H1 (cell line): ENCODE measurements at regions not wholly inside any gene's neighbourhood (a gene's known extent, or its start where the extent isn't known, plus 50 kb on each side); places are given as distances from the start of the nearest gene placed in this dataset.

Source experiments
- CTCF ChIA-PET: fragments of 300-600 bp; sonication (Branson Sonifier 250); formaldehyde crosslinking; loops from one replicate; lab custom pipeline; 2021; ENCODE audit not compliant: partially characterized antibody; lab: Charles Lee
- POLR2A ChIA-PET: fragments of 300-600 bp; sonication (Branson Sonifier 250); formaldehyde crosslinking; loops from one replicate; lab custom pipeline; 2021; ENCODE audit warnings: inconsistent platforms; ENCODE audit not compliant: partially characterized antibody; lab: Charles Lee
- DNase-seq, 2 experiments: peaks; one replicate each; pipeline versions ENCODE4 v3.0.0 to v3.0.0-alpha.2; 2010 to 2022; ENCODE audit warnings: low spot score in 2 of 2, low read depth in 1 of 2, mixed read lengths in 1 of 2
- FAIRE-seq: peaks from 2 replicates; lab custom pipeline; 2011; peaks lifted over from hg19 to GRCh38; lab: Jason Lieb, UNC
- H2AFZ ChIP-seq: 2 replicates; pipeline ENCODE4 v1.8.1; 2012; ENCODE audit warnings: low read length, inconsistent platforms
- H2AK5ac ChIP-seq: 2 replicates; pipeline ENCODE4 v1.6.1; 2013; ENCODE audit warnings: low read depth, low read length
- H2BK120ac ChIP-seq: replicated peaks from 2 replicates; pipeline ENCODE3; 2013; ENCODE audit warnings: low read depth, low read length, inconsistent platforms
- H2BK12ac ChIP-seq: 2 replicates; pipeline ENCODE4 v1.6.1; 2013; ENCODE audit warnings: low read depth, low read length
- H2BK15ac ChIP-seq: 2 replicates; pipeline ENCODE4 v1.6.1; 2013; ENCODE audit warnings: low read length
- H2BK20ac ChIP-seq: 2 replicates; pipeline ENCODE4 v1.6.1; 2013; ENCODE audit warnings: low read length
- H2BK5ac ChIP-seq: 2 replicates; pipeline ENCODE4 v1.6.1; 2013; ENCODE audit warnings: low read depth, low read length
- H3K14ac ChIP-seq: 2 replicates; pipeline ENCODE4 v1.6.1; 2013; ENCODE audit warnings: inconsistent platforms; ENCODE audit not compliant: insufficient read length
- H3K18ac ChIP-seq: 2 replicates; pipeline ENCODE4 v1.6.1; 2013; ENCODE audit warnings: low read length; ENCODE audit errors: extremely low read depth
- H3K23ac ChIP-seq: 2 replicates; pipeline ENCODE4 v1.6.1; 2013; ENCODE audit warnings: inconsistent platforms; ENCODE audit not compliant: insufficient read length
- H3K23me2 ChIP-seq: 2 replicates; pipeline ENCODE4 v1.6.1; 2013; ENCODE audit warnings: low read depth, low read length
- H3K27ac ChIP-seq: 2 replicates; pipeline ENCODE4 v1.6.1; 2011; ENCODE audit warnings: low read depth, low read length, inconsistent platforms
- H3K27me3 ChIP-seq, 4 experiments: replicated peaks in 1 of 4; 1 replicate in 1 of 4; 2 replicates in 3 of 4; pipeline versions ENCODE4 v1.6.1 to v1.8.1; 2011 to 2013; ENCODE audit warnings: low read length in 3 of 4, mild to moderate bottlenecking in 3 of 4, inconsistent platforms in 2 of 4, mixed read lengths in 2 of 4, moderate library complexity in 1 of 4; ENCODE audit not compliant: control insufficient read depth in 3 of 4, insufficient read depth in 3 of 4; ENCODE audit errors: extremely low read depth in 1 of 4
- H3K36me3 ChIP-seq, 4 experiments: 2 replicates each; pipeline versions ENCODE4 v1.6.1 to v1.8.1; 2011 to 2013; ENCODE audit warnings: mild to moderate bottlenecking in 4 of 4, low read length in 3 of 4, moderate library complexity in 2 of 4, control low read depth in 1 of 4, inconsistent platforms in 1 of 4; ENCODE audit not compliant: insufficient read depth in 4 of 4, control insufficient read depth in 2 of 4
- H3K4ac ChIP-seq: replicated peaks from 2 replicates; pipeline ENCODE3; 2013; ENCODE audit warnings: low read length, low read depth, mixed read lengths, inconsistent platforms; ENCODE audit not compliant: insufficient read length
- H3K4me1 ChIP-seq, 4 experiments: replicated peaks in 1 of 4; 1 replicate in 1 of 4; 2 replicates in 3 of 4; pipeline versions ENCODE4 v1.6.1 to v1.8.1; 2011 to 2013; ENCODE audit warnings: low read length in 3 of 4, inconsistent platforms in 2 of 4, mixed read lengths in 1 of 4; ENCODE audit not compliant: insufficient read depth in 4 of 4, control insufficient read depth in 3 of 4
- H3K4me2 ChIP-seq, 2 experiments: 2 replicates each; pipeline versions ENCODE4 v1.6.1 to v1.8.1; 2011 to 2013; ENCODE audit warnings: low read depth in 2 of 2, low read length in 2 of 2, control low read depth in 1 of 2, inconsistent platforms in 1 of 2, mild to moderate bottlenecking in 1 of 2; ENCODE audit not compliant: insufficient read depth in 1 of 2
- H3K4me3 ChIP-seq, 4 experiments: fragments of 200-600, 300-600 bp in 1 of 4; sonication (generic), shearing (Covaris generic), sonication (Bioruptor Twin) in 1 of 4; 2 replicates each; pipeline versions ENCODE4 v1.5.1 to v1.8.1; 2011 to 2016; ENCODE audit warnings: low read length in 4 of 4, low read depth in 3 of 4, control low read depth in 2 of 4, inconsistent platforms in 2 of 4, mild to moderate bottlenecking in 2 of 4, mixed read lengths in 1 of 4, moderate library complexity in 1 of 4; ENCODE audit not compliant: insufficient read depth in 2 of 4; ENCODE audit errors: extremely low read depth in 1 of 4
- H3K56ac ChIP-seq: replicated peaks from 2 replicates; pipeline ENCODE3; 2013; ENCODE audit warnings: low read depth, mild to moderate bottlenecking, mixed read lengths, low read length, inconsistent platforms; ENCODE audit not compliant: insufficient read length
- H3K79me1 ChIP-seq: 2 replicates; pipeline ENCODE4 v1.6.1; 2013; ENCODE audit warnings: low read depth, low read length, control low read depth
- H3K79me2 ChIP-seq, 2 experiments: 2 replicates each; pipeline versions ENCODE4 v1.6.1 to v1.8.1; 2012 to 2013; ENCODE audit warnings: low read length in 2 of 2, mild to moderate bottlenecking in 2 of 2, inconsistent platforms in 1 of 2; ENCODE audit not compliant: insufficient read depth in 2 of 2, control insufficient read depth in 1 of 2
- H3K9ac ChIP-seq, 4 experiments: replicated peaks in 1 of 4; 1 replicate in 1 of 4; 2 replicates in 3 of 4; pipeline versions ENCODE4 v1.6.1 to v1.8.1; 2011 to 2013; ENCODE audit warnings: low read depth in 3 of 4, low read length in 3 of 4, control low read depth in 2 of 4, mild to moderate bottlenecking in 2 of 4, moderate library complexity in 2 of 4, inconsistent platforms in 1 of 4; ENCODE audit errors: extremely low read depth in 1 of 4
- H3K9me3 ChIP-seq, 2 experiments: 2 replicates each; pipeline versions ENCODE4 v1.6.1 to v1.8.1; 2012 to 2013; ENCODE audit warnings: mild to moderate bottlenecking in 2 of 2, moderate library complexity in 2 of 2, control low read depth in 1 of 2, inconsistent platforms in 1 of 2, low read depth in 1 of 2, low read length in 1 of 2, mixed read lengths in 1 of 2; ENCODE audit not compliant: insufficient read depth in 2 of 2
- H4K20me1 ChIP-seq, 2 experiments: replicated peaks in 1 of 2; 2 replicates each; pipeline versions ENCODE3 to v1.8.1; 2011 to 2013; ENCODE audit warnings: inconsistent platforms in 2 of 2, low read length in 2 of 2, mild to moderate bottlenecking in 1 of 2; ENCODE audit not compliant: insufficient read depth in 2 of 2, control insufficient read depth in 1 of 2
- H4K5ac ChIP-seq: 2 replicates; pipeline ENCODE4 v1.6.1; 2013; ENCODE audit warnings: low read length, low read depth, mixed read lengths, inconsistent platforms; ENCODE audit not compliant: insufficient read length
- H4K8ac ChIP-seq: 2 replicates; pipeline ENCODE4 v1.8.0; 2013; ENCODE audit warnings: mild to moderate bottlenecking, moderate library complexity, low read length, inconsistent platforms; ENCODE audit not compliant: insufficient read depth; ENCODE audit errors: extremely low read depth
- H4K91ac ChIP-seq: replicated peaks from 2 replicates; pipeline ENCODE3; 2013; ENCODE audit warnings: low read length, mixed read lengths, inconsistent platforms; ENCODE audit not compliant: insufficient read length
- CBX5 ChIP-seq: fragments of 300-800, 300-1000 bp; sonication (generic); IDR thresholded peaks from 2 replicates; pipeline ENCODE4 v1.7.1; 2016; ENCODE audit warnings: antibody characterized with exemption, low read length, low read depth
- CBX8 ChIP-seq: fragments of 300-800, 300-1000 bp; sonication (generic); IDR thresholded peaks from 2 replicates; pipeline ENCODE4 v1.7.1; 2016; ENCODE audit warnings: low read depth, low read length, borderline replicate concordance
- CHD2 ChIP-seq: IDR thresholded peaks from 2 replicates; pipeline ENCODE4 v1.6.1; 2012; ENCODE audit warnings: low read length, improper control_type of control experiment
- EZH2 ChIP-seq: fragments of 200-600 bp; sonication (generic); IDR thresholded peaks from 2 replicates; pipeline ENCODE4 v1.7.1; 2012; ENCODE audit warnings: low read depth, mild to moderate bottlenecking, moderate library complexity, low read length, inconsistent platforms; ENCODE audit not compliant: severe bottlenecking
- GABPA ChIP-seq: IDR thresholded peaks from 2 replicates; pipeline ENCODE4 v1.6.1; 2011; ENCODE audit warnings: mild to moderate bottlenecking, low read length, moderate library complexity, borderline replicate concordance; ENCODE audit not compliant: insufficient read depth
- GTF2F1 ChIP-seq: IDR thresholded peaks from 2 replicates; pipeline ENCODE4 v1.6.1; 2012; ENCODE audit warnings: low read depth, low read length, improper control_type of control experiment, borderline replicate concordance
- HDAC2 ChIP-seq, 2 experiments: fragments of 300-600 bp in 1 of 2; sonication (generic) in 1 of 2; IDR thresholded peaks; 2 replicates each; pipeline ENCODE4 v1.6.1; 2011 to 2012; ENCODE audit warnings: low read depth in 2 of 2, low read length in 2 of 2, mild to moderate bottlenecking in 2 of 2, moderate library complexity in 2 of 2, borderline replicate concordance in 1 of 2, inconsistent platforms in 1 of 2
- MAFK ChIP-seq: IDR thresholded peaks from 2 replicates; pipeline ENCODE4 v1.6.1; 2012; ENCODE audit warnings: low read depth, mild to moderate bottlenecking, improper control_type of control experiment, low read length
- NRF1 ChIP-seq: IDR thresholded peaks from 2 replicates; pipeline ENCODE4 v1.6.1; 2011; ENCODE audit warnings: mild to moderate bottlenecking, low read depth, low read length, improper control_type of control experiment
- SAP30 ChIP-seq: fragments of 300-600 bp; sonication (generic); IDR thresholded peaks from 2 replicates; pipeline ENCODE4 v1.7.1; 2012; ENCODE audit warnings: low read length, moderate library complexity, mild to moderate bottlenecking, inconsistent platforms; ENCODE audit not compliant: insufficient read depth, insufficient replicate concordance
- SIRT6 ChIP-seq: IDR thresholded peaks from one replicate; pipeline ENCODE4 v1.7.1; 2012; ENCODE audit warnings: low read length, inconsistent platforms
- SIX5 ChIP-seq: IDR thresholded peaks from 2 replicates; pipeline ENCODE4 v1.6.1; 2011; ENCODE audit warnings: mild to moderate bottlenecking, low read depth, low read length
- SUZ12 ChIP-seq: fragments of 200-600 bp; sonication (generic); IDR thresholded peaks from 2 replicates; pipeline ENCODE4 v1.6.1; 2012; ENCODE audit warnings: mild to moderate bottlenecking, inconsistent platforms, low read length, moderate library complexity, mixed read lengths
- TEAD4 ChIP-seq: IDR thresholded peaks from 2 replicates; pipeline ENCODE4 v1.6.1; 2012; ENCODE audit warnings: low read depth, low read length, inconsistent platforms, mixed read lengths
- WGBS, 2 experiments: shearing (Covaris generic) in 1 of 2; methylation state at CpG; one replicate each; pipeline versions ENCODE4 v1.1.6 to v1.1.7; 2013 to 2015; ENCODE audit warnings: low lambda C conversion rate in 2 of 2, mixed read lengths in 2 of 2, inconsistent platforms in 1 of 2, low coverage in 1 of 2, missing lambda C conversion rate in 1 of 2; ENCODE audit not compliant: insufficient replicate concordance in 2 of 2, insufficient coverage in 1 of 2, insufficient read length in 1 of 2; ENCODE audit errors: extremely low coverage in 1 of 2, missing lambda C conversion rate in 1 of 2; 5-methylcytosine and 5-hydroxymethylcytosine counted together
- TF ChIP-seq, protein P1 (sequence below): IDR thresholded peaks from 2 replicates; pipeline ENCODE4 v1.6.1; 2012; ENCODE audit warnings: inconsistent platforms

DNA sequence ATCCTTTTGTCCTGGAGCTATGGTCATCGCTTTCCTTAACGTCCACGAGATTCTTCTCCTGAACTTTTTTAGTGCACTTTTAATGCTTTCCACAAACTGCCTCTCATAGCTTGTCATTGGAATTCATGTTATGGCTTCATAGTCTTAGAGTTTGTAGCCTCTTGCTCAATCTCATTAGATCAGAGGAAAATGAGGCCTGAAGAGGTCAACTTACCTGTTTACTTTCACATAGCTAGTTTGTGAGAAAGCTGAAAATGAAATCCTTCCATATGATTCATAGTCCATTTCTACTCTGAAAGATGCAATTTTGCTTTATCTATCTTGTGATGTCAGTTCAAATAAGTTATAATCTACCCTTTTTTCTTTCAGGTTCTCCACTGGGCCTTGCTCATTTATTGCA, 1747.2 kb upstream of the RAG2 start:
- Histone ChIP-seq H3K79me2 (no peaks in the 10 kb centered on the region), H4K20me1 (no peaks in the 10 kb centered on the region), H3K27ac (no peak overlapping the region), H3K79me1 (no peaks in the 10 kb centered on the region), H3K9me3 (peaks cover 0 to 8% of the 10 kb centered on the region in 2 experiments; a peak in 3 of 4 replicates), H3K56ac (no peak overlapping the region), H2BK12ac (no peak overlapping the region), H3K4ac (peak overlapping the region; percentile 59), H3K9ac (no peak overlapping the region), H3K27me3 (no peaks in the 10 kb centered on the region), H3K4me1 (no peaks in the 10 kb centered on the region), H3K23me2 (no peaks in the 10 kb centered on the region), H3K4me3 (no peak overlapping the region), H4K91ac (no peak overlapping the region), H2AK5ac (no peak overlapping the region), H2AFZ (no peak overlapping the region), H2BK5ac (no peak overlapping the region), H3K36me3 (no peaks in the 10 kb centered on the region), H2BK120ac (no peak overlapping the region), H2BK20ac (no peak overlapping the region), H2BK15ac (no peak overlapping the region), H4K8ac (no peak overlapping the region), H3K14ac (no peak overlapping the region), H4K5ac (no peak overlapping the region), H3K23ac (no peak overlapping the region), H3K4me2 (no peak overlapping the region), H3K18ac (no peak overlapping the region)
- CTCF ChIA-PET, result no interaction called here
- 87% methylated on average over 3 of the region's 3 CpGs; no CpG with 5 or more reads in 1 of the 2 experiments for WGBS, 2 experiments
- FAIRE-seq (no peak), DNase-seq (no peak)
- POLR2A ChIA-PET, result no interaction called here
- TF ChIP-seq, protein P1, sequence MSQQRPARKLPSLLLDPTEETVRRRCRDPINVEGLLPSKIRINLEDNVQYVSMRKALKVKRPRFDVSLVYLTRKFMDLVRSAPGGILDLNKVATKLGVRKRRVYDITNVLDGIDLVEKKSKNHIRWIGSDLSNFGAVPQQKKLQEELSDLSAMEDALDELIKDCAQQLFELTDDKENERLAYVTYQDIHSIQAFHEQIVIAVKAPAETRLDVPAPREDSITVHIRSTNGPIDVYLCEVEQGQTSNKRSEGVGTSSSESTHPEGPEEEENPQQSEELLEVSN, result no peak
- TF ChIP-seq SIRT6, result no peak
- TF ChIP-seq SIX5, result no peak
- no peak for TF ChIP-seq TEAD4
- no peak for TF ChIP-seq EZH2
- no peak for TF ChIP-seq CHD2
- no peak for TF ChIP-seq HDAC2 (IDR thresholded peaks at IDR 0.05; ENCODE audit: borderline replicate concordance in 1 of 2, low read depth in 2 of 2, low read length in 2 of 2)
- TF ChIP-seq NRF1, result no peak
- no peak for TF ChIP-seq CBX5
- TF ChIP-seq SUZ12, result no peak
- TF ChIP-seq GABPA, result no peak
- TF ChIP-seq MAFK, result no peak
- no peak for TF ChIP-seq CBX8
- no peak for TF ChIP-seq SAP30
- TF ChIP-seq GTF2F1, result no peak
